Suppressor macrophage treated with lipopolysaccharide for 4 hours (primary cell): ENCODE measurements at regions not wholly inside any gene's neighbourhood (a gene's known extent, or its start where the extent isn't known, plus 50 kb on each side); places are given as distances from the start of the nearest gene placed in this dataset.

Experiments used
- DNase-seq: peaks from one replicate; pipeline ENCODE4 v3.0.0-alpha.2; 2020

- no peak for DNase-seq
These were observed 671.7 kb downstream of the CDH11 start for GRCh38 chr16:64450177-64450576.

- no peak for DNase-seq
These were observed 672.4 kb downstream of the CDH11 start for GRCh38 chr16:64449506-64449905.

GRCh38 chr16:64445649-64446048 is 676.2 kb downstream of the CDH11 start:
- DNase-seq: no peak

GRCh38 chr16:64445245-64445644 is 676.6 kb downstream of the CDH11 start:
- DNase-seq: no peak

- no peak for DNase-seq
These were observed 681.4 kb downstream of the CDH11 start for GRCh38 chr16:64440421-64440831.

- DNase-seq: no peak
These were observed 681.9 kb downstream of the CDH11 start for GRCh38 chr16:64440005-64440404.

- no peak for DNase-seq
These were observed 684.0 kb downstream of the CDH11 start for GRCh38 chr16:64437706-64438324.

- DNase-seq: no peak
These were observed 687.3 kb downstream of the CDH11 start for GRCh38 chr16:64434526-64435069.

- DNase-seq: no peak
These were observed 693.3 kb downstream of the CDH11 start for GRCh38 chr16:64428463-64429113.

GRCh38 chr16:64426131-64426666 is 695.7 kb downstream of the CDH11 start:
- no peak for DNase-seq

GRCh38 chr16:64425381-64425780 is 696.5 kb downstream of the CDH11 start:
- no peak for DNase-seq

- no peak for DNase-seq
These were observed 699.6 kb downstream of the CDH11 start for GRCh38 chr16:64422259-64422658.

- no peak for DNase-seq
These were observed 700.3 kb downstream of the CDH11 start for GRCh38 chr16:64421515-64421914.

GRCh38 chr16:64419832-64420231 is 702.0 kb downstream of the CDH11 start:
- no peak for DNase-seq

GRCh38 chr16:64417711-64418227 is 704.1 kb downstream of the CDH11 start:
- DNase-seq: no peak

GRCh38 chr16:64416216-64417005 is 705.5 kb downstream of the CDH11 start:
- no peak for DNase-seq

- no peak for DNase-seq
These were observed 709.1 kb downstream of the CDH11 start for GRCh38 chr16:64412578-64413280.

- DNase-seq: no peak
These were observed 711.6 kb downstream of the CDH11 start for GRCh38 chr16:64410306-64410705.

GRCh38 chr16:64409783-64410210 is 712.1 kb downstream of the CDH11 start:
- DNase-seq: no peak

GRCh38 chr16:64408699-64409098 is 713.2 kb downstream of the CDH11 start:
- no peak for DNase-seq

- no peak for DNase-seq
These were observed 715.1 kb downstream of the CDH11 start for GRCh38 chr16:64406770-64407181.

- no peak for DNase-seq
These were observed 718.5 kb downstream of the CDH11 start for GRCh38 chr16:64403352-64403751.

GRCh38 chr16:64398793-64399192 is 723.1 kb downstream of the CDH11 start:
- DNase-seq: no peak
